CD14-positive monocyte (primary cell): ENCODE measurements at regions not wholly inside any gene's neighbourhood (a gene's known extent, or its start where the extent isn't known, plus 50 kb on each side); places are given as distances from the start of the nearest gene placed in this dataset.

Source experiments
- DNase-seq, 3 donors: peaks; one replicate each; pipeline ENCODE4 v3.0.0-alpha.2; 2011 to 2022
- H2AFZ ChIP-seq: 2 replicates; pipeline ENCODE4 v1.6.0; 2012; ENCODE audit warnings: mild to moderate bottlenecking, low read depth, low read length, inconsistent platforms; ENCODE audit not compliant: insufficient read depth, poor library complexity, severe bottlenecking
- H3K27ac ChIP-seq, 2 donors: 1 replicate in 1 of 2; 2 replicates in 1 of 2; pipeline ENCODE4 v1.5.1; 2012 to 2013; ENCODE audit warnings: low read length in 2 of 2, control low read depth in 1 of 2, inconsistent platforms in 1 of 2, low read depth in 1 of 2, mild to moderate bottlenecking in 1 of 2
- H3K27me3 ChIP-seq, 2 donors: one replicate each; pipeline versions ENCODE4 v1.6.0 to v1.6.1; 2011 to 2013; ENCODE audit warnings: low read length in 2 of 2; ENCODE audit not compliant: control insufficient read depth in 2 of 2, insufficient read depth in 2 of 2
- H3K36me3 ChIP-seq, 2 donors: replicated peaks in 1 of 2; 1 replicate in 1 of 2; 2 replicates in 1 of 2; pipeline versions ENCODE4 v1.5.1 to v1.6.1; 2012 to 2013; ENCODE audit warnings: low read length in 2 of 2, control low read depth in 1 of 2, inconsistent platforms in 1 of 2, mild to moderate bottlenecking in 1 of 2; ENCODE audit not compliant: insufficient read depth in 2 of 2, control insufficient read depth in 1 of 2
- H3K4me1 ChIP-seq, 2 donors: 1 replicate in 1 of 2; 2 replicates in 1 of 2; pipeline versions ENCODE4 v1.5.1 to v1.6.1; 2012 to 2013; ENCODE audit warnings: low read length in 2 of 2, control low read depth in 1 of 2, inconsistent platforms in 1 of 2, mild to moderate bottlenecking in 1 of 2, moderate library complexity in 1 of 2; ENCODE audit not compliant: insufficient read depth in 2 of 2, control insufficient read depth in 1 of 2
- H3K4me2 ChIP-seq: replicated peaks from 2 replicates; pipeline ENCODE3; 2012; ENCODE audit warnings: low read length, moderate library complexity, mild to moderate bottlenecking; ENCODE audit not compliant: poor library complexity, severe bottlenecking; ENCODE audit errors: extremely low read depth
- H3K4me3 ChIP-seq, 3 experiments: fragments of 200-600 bp in 1 of 3; sonication (generic) in 1 of 3; replicated peaks in 1 of 3; 1 replicate in 2 of 3; 2 replicates in 1 of 3; pipeline ENCODE4 v1.5.1; 2011 to 2013; ENCODE audit warnings: low read length in 3 of 3, mild to moderate bottlenecking in 3 of 3, control low read depth in 2 of 3, low read depth in 2 of 3, inconsistent platforms in 1 of 3, moderate library complexity in 1 of 3
- H3K79me2 ChIP-seq: 2 replicates; pipeline ENCODE4 v1.6.0; 2012; ENCODE audit warnings: mild to moderate bottlenecking, control low read depth, inconsistent platforms, low read length, moderate library complexity; ENCODE audit not compliant: insufficient read depth
- H3K9ac ChIP-seq: 2 replicates; pipeline ENCODE4 v1.6.0; 2017; ENCODE audit warnings: low read length, mild to moderate bottlenecking; ENCODE audit not compliant: insufficient read depth, poor library complexity, severe bottlenecking
- H3K9me3 ChIP-seq, 2 donors: replicated peaks in 1 of 2; 1 replicate in 1 of 2; 2 replicates in 1 of 2; pipeline versions ENCODE4 v1.5.1 to v1.6.1; 2012 to 2013; ENCODE audit warnings: low read length in 2 of 2, control low read depth in 1 of 2; ENCODE audit not compliant: control insufficient read depth in 1 of 2, insufficient read depth in 1 of 2
- H4K20me1 ChIP-seq: 2 replicates; pipeline ENCODE4 v1.6.0; 2012; ENCODE audit warnings: mild to moderate bottlenecking, low read length, control low read depth, moderate library complexity; ENCODE audit not compliant: insufficient read depth
- H3K27ac Mint-ChIP-seq, 7 donors: one replicate each; pipeline ENCODE4 v1.8.0; 2020; ENCODE audit warnings: mild to moderate bottlenecking in 7 of 7, mixed read lengths in 7 of 7, moderate library complexity in 6 of 7, inconsistent platforms in 2 of 7
- H3K27me3 Mint-ChIP-seq, 3 donors: one replicate each; pipeline ENCODE4 v1.8.0; 2021 to 2022; ENCODE audit warnings: low read depth in 3 of 3, mild to moderate bottlenecking in 3 of 3, mixed read lengths in 3 of 3, moderate library complexity in 3 of 3, inconsistent platforms in 1 of 3
- H3K36me3 Mint-ChIP-seq, 2 donors: one replicate each; pipeline ENCODE4 v1.8.0; 2020; ENCODE audit warnings: mixed read lengths in 2 of 2, inconsistent platforms in 1 of 2, mild to moderate bottlenecking in 1 of 2
- H3K4me1 Mint-ChIP-seq: one replicate; pipeline ENCODE4 v1.8.0; 2020; ENCODE audit warnings: mild to moderate bottlenecking, mixed read lengths
- H3K4me3 Mint-ChIP-seq, 2 donors: one replicate each; pipeline ENCODE4 v1.8.0; 2020; ENCODE audit warnings: mild to moderate bottlenecking in 2 of 2, mixed read lengths in 2 of 2, moderate library complexity in 1 of 2
- H3K9me3 Mint-ChIP-seq, 7 donors: one replicate each; pipeline ENCODE4 v1.8.0; 2020 to 2022; ENCODE audit warnings: mixed read lengths in 7 of 7, mild to moderate bottlenecking in 6 of 7, moderate library complexity in 6 of 7, inconsistent platforms in 2 of 7
- WGBS: methylation state at CpG from one replicate; pipeline ENCODE4 v1.1.5; 2013; ENCODE audit warnings: missing lambda C conversion rate; ENCODE audit not compliant: insufficient coverage; 5-methylcytosine and 5-hydroxymethylcytosine counted together
- intact Hi-C, 2 donors: fragments of 100-400 bp; cut with micrococcal nuclease; formaldehyde crosslinking; loops; one replicate each; pipeline versions ENCODE4 v1.15.0 to v1.15.1; 2023
- TF ChIP-seq, protein P1 (sequence below): fragments of 200-600 bp; IDR thresholded peaks from one replicate; pipeline ENCODE4 v1.8.0; 2022; ENCODE audit warnings: antibody characterized with exemption, mild to moderate bottlenecking

DNA sequence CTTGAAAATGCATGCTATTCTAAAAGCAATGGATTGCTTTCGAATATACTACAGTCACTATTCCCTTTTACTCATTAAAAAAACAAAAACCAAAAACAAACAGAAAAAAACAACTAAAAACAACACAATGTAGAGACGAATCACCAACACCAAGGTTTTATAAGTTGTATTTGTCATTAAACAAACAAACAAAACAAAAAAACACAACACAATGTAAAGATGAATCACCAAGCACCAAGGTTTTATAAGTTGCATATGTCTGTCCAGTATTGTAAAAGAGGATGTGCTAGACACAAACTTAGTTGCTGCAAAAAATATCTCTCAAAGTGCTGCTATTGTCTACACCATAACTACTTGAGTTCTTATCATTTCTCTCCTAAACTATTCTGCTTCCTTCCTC is 1269.2 kb downstream of the EFNA5 start:
- Mint-ChIP-seq H3K36me3 (no peaks in the 10 kb centered on the region), H3K4me1 (no peaks in the 10 kb centered on the region), H3K9me3 (peaks cover 0 to 6% (median 2%) of the 10 kb centered on the region in 7 donors), H3K4me3 (no peak overlapping the region), H3K27me3 (peaks cover 0 to 2% (median 0%) of the 10 kb centered on the region in 3 donors), H3K27ac (no peak overlapping the region)
- intact Hi-C loops, result no loop called here
- H3K4me2 ChIP-seq, result no peak overlapping the region
- no peaks in the 10 kb centered on the region for H4K20me1 ChIP-seq
- H3K27me3 ChIP-seq, result no peaks in the 10 kb centered on the region
- H3K4me1 ChIP-seq, result no peaks in the 10 kb centered on the region
- no CpG with 5 or more reads among the region's 2 CpGs for WGBS
- H3K9ac ChIP-seq, result no peak overlapping the region
- DNase-seq, result no peak
- no peaks in the 10 kb centered on the region for H3K79me2 ChIP-seq
- H2AFZ ChIP-seq, result no peak overlapping the region
- H3K36me3 ChIP-seq, result no peaks in the 10 kb centered on the region
- TF ChIP-seq, protein P1, sequence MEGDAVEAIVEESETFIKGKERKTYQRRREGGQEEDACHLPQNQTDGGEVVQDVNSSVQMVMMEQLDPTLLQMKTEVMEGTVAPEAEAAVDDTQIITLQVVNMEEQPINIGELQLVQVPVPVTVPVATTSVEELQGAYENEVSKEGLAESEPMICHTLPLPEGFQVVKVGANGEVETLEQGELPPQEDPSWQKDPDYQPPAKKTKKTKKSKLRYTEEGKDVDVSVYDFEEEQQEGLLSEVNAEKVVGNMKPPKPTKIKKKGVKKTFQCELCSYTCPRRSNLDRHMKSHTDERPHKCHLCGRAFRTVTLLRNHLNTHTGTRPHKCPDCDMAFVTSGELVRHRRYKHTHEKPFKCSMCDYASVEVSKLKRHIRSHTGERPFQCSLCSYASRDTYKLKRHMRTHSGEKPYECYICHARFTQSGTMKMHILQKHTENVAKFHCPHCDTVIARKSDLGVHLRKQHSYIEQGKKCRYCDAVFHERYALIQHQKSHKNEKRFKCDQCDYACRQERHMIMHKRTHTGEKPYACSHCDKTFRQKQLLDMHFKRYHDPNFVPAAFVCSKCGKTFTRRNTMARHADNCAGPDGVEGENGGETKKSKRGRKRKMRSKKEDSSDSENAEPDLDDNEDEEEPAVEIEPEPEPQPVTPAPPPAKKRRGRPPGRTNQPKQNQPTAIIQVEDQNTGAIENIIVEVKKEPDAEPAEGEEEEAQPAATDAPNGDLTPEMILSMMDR, result no peak
- no peak overlapping the region for H3K27ac ChIP-seq
- H3K4me3 ChIP-seq, result no peak overlapping the region
- no peaks in the 10 kb centered on the region for H3K9me3 ChIP-seq

DNA sequence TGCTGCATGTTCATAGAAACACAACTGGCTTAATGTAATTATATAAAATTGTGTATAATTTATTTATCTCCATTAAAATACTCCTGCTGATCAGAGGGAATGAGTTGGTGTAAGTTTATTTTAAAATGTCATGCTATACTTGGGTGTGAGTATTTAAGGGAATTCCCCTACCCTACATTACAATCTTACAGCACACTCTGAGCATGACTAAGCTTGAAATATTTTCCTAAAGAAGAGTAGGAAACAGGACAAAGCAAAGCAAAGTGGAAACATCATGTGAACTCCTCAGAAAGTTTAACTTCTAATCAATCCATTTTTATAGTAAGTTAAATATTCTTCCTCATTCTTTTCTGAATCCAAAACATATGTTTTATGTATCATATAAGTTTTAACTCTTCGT is 1271.3 kb downstream of the EFNA5 start:
- Histone ChIP-seq H3K27ac (no peak overlapping the region), H2AFZ (no peak overlapping the region), H4K20me1 (no peaks in the 10 kb centered on the region), H3K79me2 (no peaks in the 10 kb centered on the region), H3K4me1 (no peaks in the 10 kb centered on the region), H3K9me3 (no peaks in the 10 kb centered on the region), H3K4me2 (no peak overlapping the region), H3K36me3 (no peaks in the 10 kb centered on the region), H3K9ac (no peak overlapping the region), H3K27me3 (no peaks in the 10 kb centered on the region), H3K4me3 (no peak overlapping the region)
- Mint-ChIP-seq H3K27ac (no peak overlapping the region), H3K9me3 (peaks cover 0 to 6% (median 5%) of the 10 kb centered on the region in 7 donors), H3K4me1 (no peaks in the 10 kb centered on the region), H3K27me3 (peaks cover 0 to 3% (median 0%) of the 10 kb centered on the region in 3 donors), H3K36me3 (no peaks in the 10 kb centered on the region), H3K4me3 (no peak overlapping the region)
- TF ChIP-seq, protein P1, result no peak
- DNase-seq, result no peak
- intact Hi-C loops, result no loop called here
- no CpG with 5 or more reads among the region's 1 CpG for WGBS
